ENCODE measurements at regions not wholly inside any gene's neighbourhood (a gene's known extent, or its start where the extent isn't known, plus 50 kb on each side); places are given as distances from the start of the nearest gene placed in this dataset.

DNA sequence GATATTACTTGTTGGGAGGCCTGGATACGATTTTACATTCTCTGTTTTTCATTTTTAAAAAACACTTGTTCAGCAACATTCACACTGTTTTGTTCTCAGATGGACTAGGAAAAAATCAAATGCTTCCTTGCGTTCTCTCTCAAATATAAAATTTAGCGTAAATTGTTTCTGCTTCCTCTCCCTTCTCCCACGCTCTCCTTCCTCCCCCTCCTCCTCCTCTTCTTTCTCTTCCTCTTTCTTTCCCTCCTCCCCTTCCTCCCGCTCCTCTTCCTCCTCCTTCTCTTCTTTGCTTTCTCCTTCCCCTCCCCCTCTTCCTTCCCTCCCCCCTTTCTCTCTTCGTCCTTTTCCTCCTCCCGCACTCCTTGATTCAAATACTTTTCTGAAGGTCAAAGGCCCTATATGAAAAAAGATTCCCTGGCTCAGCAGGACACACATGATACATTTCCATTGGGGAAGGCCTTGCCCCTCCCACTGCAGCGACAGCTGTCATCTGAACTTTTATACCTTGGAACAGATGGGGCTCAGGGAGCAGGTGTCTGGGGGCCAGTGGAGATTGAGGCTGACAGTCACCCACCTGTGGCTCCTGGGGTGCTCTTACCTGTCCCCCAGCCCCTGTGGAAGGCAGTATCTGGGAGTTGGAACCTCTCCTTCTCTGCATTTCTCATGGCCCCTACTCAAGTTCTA lies 99.4 kb upstream of the SDK2 start:
- TF ChIP-seq TAF1 (IDR thresholded peaks at IDR 0.05; ENCODE audit: borderline replicate concordance, insufficient read depth, low read length) = no peak
- TF ChIP-seq POLR2AphosphoS5 (IDR thresholded peaks at IDR 0.05; ENCODE audit: low read depth, low read length) = no peak
- TF ChIP-seq, protein P1, sequence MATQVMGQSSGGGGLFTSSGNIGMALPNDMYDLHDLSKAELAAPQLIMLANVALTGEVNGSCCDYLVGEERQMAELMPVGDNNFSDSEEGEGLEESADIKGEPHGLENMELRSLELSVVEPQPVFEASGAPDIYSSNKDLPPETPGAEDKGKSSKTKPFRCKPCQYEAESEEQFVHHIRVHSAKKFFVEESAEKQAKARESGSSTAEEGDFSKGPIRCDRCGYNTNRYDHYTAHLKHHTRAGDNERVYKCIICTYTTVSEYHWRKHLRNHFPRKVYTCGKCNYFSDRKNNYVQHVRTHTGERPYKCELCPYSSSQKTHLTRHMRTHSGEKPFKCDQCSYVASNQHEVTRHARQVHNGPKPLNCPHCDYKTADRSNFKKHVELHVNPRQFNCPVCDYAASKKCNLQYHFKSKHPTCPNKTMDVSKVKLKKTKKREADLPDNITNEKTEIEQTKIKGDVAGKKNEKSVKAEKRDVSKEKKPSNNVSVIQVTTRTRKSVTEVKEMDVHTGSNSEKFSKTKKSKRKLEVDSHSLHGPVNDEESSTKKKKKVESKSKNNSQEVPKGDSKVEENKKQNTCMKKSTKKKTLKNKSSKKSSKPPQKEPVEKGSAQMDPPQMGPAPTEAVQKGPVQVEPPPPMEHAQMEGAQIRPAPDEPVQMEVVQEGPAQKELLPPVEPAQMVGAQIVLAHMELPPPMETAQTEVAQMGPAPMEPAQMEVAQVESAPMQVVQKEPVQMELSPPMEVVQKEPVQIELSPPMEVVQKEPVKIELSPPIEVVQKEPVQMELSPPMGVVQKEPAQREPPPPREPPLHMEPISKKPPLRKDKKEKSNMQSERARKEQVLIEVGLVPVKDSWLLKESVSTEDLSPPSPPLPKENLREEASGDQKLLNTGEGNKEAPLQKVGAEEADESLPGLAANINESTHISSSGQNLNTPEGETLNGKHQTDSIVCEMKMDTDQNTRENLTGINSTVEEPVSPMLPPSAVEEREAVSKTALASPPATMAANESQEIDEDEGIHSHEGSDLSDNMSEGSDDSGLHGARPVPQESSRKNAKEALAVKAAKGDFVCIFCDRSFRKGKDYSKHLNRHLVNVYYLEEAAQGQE (IDR thresholded peaks at IDR 0.05; ENCODE audit: insufficient read depth in 1 of 2, low read depth in 2 of 2, low read length in 2 of 2) = no peak

All from PFSK-1 (cell line).